Progenitor cell of endocrine pancreas (in vitro differentiated cells): ENCODE measurements at regions not wholly inside any gene's neighbourhood (a gene's known extent, or its start where the extent isn't known, plus 50 kb on each side); places are given as distances from the start of the nearest gene placed in this dataset.

Experiments used
- DNase-seq: peaks from one replicate; pipeline ENCODE4 v3.0.0; 2021; ENCODE audit warnings: low spot score; ENCODE audit not compliant: unreplicated experiment
- H3K27ac Mint-ChIP-seq: 2 replicates; pipeline ENCODE4 v1.8.0; 2021; ENCODE audit warnings: mild to moderate bottlenecking, moderate library complexity, mixed read lengths
- H3K27me3 Mint-ChIP-seq: 2 replicates; pipeline ENCODE4 v1.8.0; 2021; ENCODE audit warnings: mixed read lengths
- H3K36me3 Mint-ChIP-seq: 2 replicates; pipeline ENCODE4 v1.8.0; 2022; ENCODE audit warnings: mixed read lengths; ENCODE audit not compliant: insufficient read depth
- H3K4me1 Mint-ChIP-seq: 2 replicates; pipeline ENCODE4 v1.8.0; 2021; ENCODE audit warnings: low read depth, mixed read lengths
- H3K4me3 Mint-ChIP-seq: 2 replicates; pipeline ENCODE4 v1.8.0; 2021; ENCODE audit warnings: low read depth, mild to moderate bottlenecking, moderate library complexity, mixed read lengths
- H3K9me3 Mint-ChIP-seq: 2 replicates; pipeline ENCODE4 v1.8.0; 2021; ENCODE audit warnings: low read depth, mixed read lengths
- CTCF ChIP-seq: fragments of 200-600 bp; sonication (generic); IDR thresholded peaks from one replicate; pipeline ENCODE4 v1.5.0; 2021; ENCODE audit warnings: antibody characterized with exemption, mild to moderate bottlenecking; ENCODE audit not compliant: unreplicated experiment

GRCh38 chr2:105590780-105591660 lies 153.7 kb upstream of the NCK2 start:
- no peak overlapping the region for H3K4me3 Mint-ChIP-seq
- DNase-seq = no peak
- peaks cover 9% of the 10 kb centered on the region for H3K4me1 Mint-ChIP-seq
- no peaks in the 10 kb centered on the region for H3K36me3 Mint-ChIP-seq
- no peaks in the 10 kb centered on the region for H3K27me3 Mint-ChIP-seq
- H3K27ac Mint-ChIP-seq = no peak overlapping the region
- no peak for TF ChIP-seq CTCF
- H3K9me3 Mint-ChIP-seq = peaks cover 14% of the 10 kb centered on the region

DNA sequence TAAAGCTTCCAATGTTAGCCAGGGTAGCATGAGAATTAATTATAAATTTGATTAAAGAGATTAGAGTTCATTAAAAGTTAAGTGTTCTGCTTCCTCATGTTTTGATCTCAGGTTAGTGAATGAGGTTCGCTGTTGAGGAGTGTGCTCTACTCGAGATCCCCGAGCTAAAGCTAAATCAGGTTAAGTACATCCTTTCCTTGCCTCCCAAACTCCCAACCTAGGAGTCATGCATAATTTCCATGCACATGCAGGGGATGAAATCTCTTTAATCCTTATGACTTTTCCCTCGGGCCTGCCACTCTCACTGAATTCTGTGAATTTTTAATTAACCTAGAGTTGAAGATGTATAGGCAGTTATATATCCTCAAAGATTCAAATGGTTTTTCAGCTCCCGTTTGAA lies 156.1 kb upstream of the NCK2 start:
- Mint-ChIP-seq H3K4me1 (peaks cover 10% of the 10 kb centered on the region), H3K27me3 (no peaks in the 10 kb centered on the region), H3K4me3 (no peak overlapping the region), H3K36me3 (no peaks in the 10 kb centered on the region), H3K9me3 (peaks cover 14% of the 10 kb centered on the region), H3K27ac (no peak overlapping the region)
- TF ChIP-seq CTCF = no peak
- DNase-seq = no peak

GRCh38 chr2:105587637-105588036 lies 157.1 kb upstream of the NCK2 start:
- H3K4me3 Mint-ChIP-seq = no peak overlapping the region
- no peaks in the 10 kb centered on the region for H3K27me3 Mint-ChIP-seq
- no peaks in the 10 kb centered on the region for H3K36me3 Mint-ChIP-seq
- no peak for DNase-seq
- TF ChIP-seq CTCF = no peak
- peaks cover 17% of the 10 kb centered on the region for H3K4me1 Mint-ChIP-seq
- no peak overlapping the region for H3K27ac Mint-ChIP-seq
- H3K9me3 Mint-ChIP-seq = peaks cover 14% of the 10 kb centered on the region

DNA sequence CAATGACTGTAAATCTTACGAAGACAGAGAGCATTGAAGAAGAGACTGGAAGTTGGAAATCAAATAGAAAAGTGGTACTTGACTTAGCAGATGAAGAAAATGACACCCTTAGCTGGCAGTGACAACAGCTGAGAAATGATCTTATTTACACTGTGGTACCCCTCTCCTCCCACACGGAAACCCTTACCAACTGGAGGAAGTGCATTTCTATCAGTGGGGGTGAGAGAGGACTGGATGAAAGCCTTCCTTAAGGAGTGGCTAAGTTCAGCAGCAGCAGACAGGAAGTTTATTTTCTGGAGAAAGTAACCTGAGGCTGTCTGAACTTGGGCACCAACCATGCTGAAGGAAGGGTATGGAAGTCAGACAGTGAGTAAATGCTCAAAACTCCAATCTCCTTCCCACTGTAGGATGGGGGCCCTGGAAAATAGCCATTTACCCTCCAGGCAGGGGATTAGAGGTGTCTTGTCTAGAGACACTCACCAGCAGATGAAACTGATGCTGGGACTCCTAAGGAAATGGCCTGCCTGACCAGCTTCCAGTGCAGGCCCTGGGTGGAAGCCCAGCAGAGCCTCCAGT lies 160.2 kb upstream of the NCK2 start:
- Mint-ChIP-seq H3K4me1 (peaks cover 13% of the 10 kb centered on the region), H3K4me3 (no peak overlapping the region)

More for the DNA sequence above, 160.2 kb upstream of the NCK2 start:
- no peaks in the 10 kb centered on the region for H3K27me3 Mint-ChIP-seq
- no peaks in the 10 kb centered on the region for H3K36me3 Mint-ChIP-seq
- peaks cover 13% of the 10 kb centered on the region for H3K9me3 Mint-ChIP-seq
- no peak for TF ChIP-seq CTCF
- no peak overlapping the region for H3K27ac Mint-ChIP-seq
- DNase-seq = no peak
